ENCODE measurements at regions not wholly inside any gene's neighbourhood (a gene's known extent, or its start where the extent isn't known, plus 50 kb on each side); places are given as distances from the start of the nearest gene placed in this dataset.

- Histone ChIP-seq H3K4me3 (ENCODE audit: low read depth, low read length) (no peak overlapping the region), H3K79me2 (no peaks in the 10 kb centered on the region), H3K9ac (no peak overlapping the region), H2AFZ (no peak overlapping the region), H3K36me3 (ENCODE audit: control insufficient read depth, insufficient read depth, low read length) (no peaks in the 10 kb centered on the region), H3K4me1 (no peaks in the 10 kb centered on the region), H3K27ac (no peak overlapping the region), H3K4me2 (ENCODE audit: low read length) (no peak overlapping the region), H3K9me3 (ENCODE audit: control insufficient read depth, low read length) (no peaks in the 10 kb centered on the region), H3K27me3 (ENCODE audit: control insufficient read depth, insufficient read depth, low read length) (no peaks in the 10 kb centered on the region)
- TF ChIP-seq, protein P1, sequence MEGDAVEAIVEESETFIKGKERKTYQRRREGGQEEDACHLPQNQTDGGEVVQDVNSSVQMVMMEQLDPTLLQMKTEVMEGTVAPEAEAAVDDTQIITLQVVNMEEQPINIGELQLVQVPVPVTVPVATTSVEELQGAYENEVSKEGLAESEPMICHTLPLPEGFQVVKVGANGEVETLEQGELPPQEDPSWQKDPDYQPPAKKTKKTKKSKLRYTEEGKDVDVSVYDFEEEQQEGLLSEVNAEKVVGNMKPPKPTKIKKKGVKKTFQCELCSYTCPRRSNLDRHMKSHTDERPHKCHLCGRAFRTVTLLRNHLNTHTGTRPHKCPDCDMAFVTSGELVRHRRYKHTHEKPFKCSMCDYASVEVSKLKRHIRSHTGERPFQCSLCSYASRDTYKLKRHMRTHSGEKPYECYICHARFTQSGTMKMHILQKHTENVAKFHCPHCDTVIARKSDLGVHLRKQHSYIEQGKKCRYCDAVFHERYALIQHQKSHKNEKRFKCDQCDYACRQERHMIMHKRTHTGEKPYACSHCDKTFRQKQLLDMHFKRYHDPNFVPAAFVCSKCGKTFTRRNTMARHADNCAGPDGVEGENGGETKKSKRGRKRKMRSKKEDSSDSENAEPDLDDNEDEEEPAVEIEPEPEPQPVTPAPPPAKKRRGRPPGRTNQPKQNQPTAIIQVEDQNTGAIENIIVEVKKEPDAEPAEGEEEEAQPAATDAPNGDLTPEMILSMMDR (IDR thresholded peaks at IDR 0.05), result no peak
Measured at GRCh38 chr5:74105126-74105780, 479.3 kb downstream of the ARHGEF28 start.

- Histone ChIP-seq H3K4me3 (ENCODE audit: low read depth, low read length) (no peak overlapping the region), H3K36me3 (ENCODE audit: control insufficient read depth, insufficient read depth, low read length) (no peaks in the 10 kb centered on the region), H3K9ac (no peak overlapping the region), H3K4me1 (no peaks in the 10 kb centered on the region), H2AFZ (peak overlapping the region; percentile 16), H3K27me3 (ENCODE audit: control insufficient read depth, insufficient read depth, low read length) (no peaks in the 10 kb centered on the region), H3K27ac (no peak overlapping the region), H3K4me2 (ENCODE audit: low read length) (no peak overlapping the region), H3K79me2 (no peaks in the 10 kb centered on the region), H3K9me3 (ENCODE audit: control insufficient read depth, low read length) (no peaks in the 10 kb centered on the region)
- TF ChIP-seq, protein P1 (IDR thresholded peaks at IDR 0.05), result no peak
Measured at GRCh38 chr5:74103131-74104023, 477.4 kb downstream of the ARHGEF28 start.

DNA sequence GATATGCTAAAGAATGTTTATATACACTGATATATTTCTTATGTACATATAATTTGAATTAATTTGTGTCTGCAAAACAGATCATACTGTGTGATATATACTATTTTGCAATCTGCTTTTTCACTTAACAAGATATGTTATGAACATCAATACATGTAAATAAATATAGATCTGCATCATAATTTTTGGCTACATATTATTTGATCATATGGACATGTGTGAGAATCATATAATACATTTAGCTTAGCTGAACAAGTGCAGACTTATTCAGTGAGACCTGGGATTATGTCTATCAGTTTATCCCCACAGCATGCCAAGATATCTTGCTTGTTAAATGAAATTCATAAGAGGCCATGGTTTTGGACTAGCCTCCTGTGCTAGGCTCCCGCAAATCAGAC lies 474.3 kb downstream of the ARHGEF28 start:
- Histone ChIP-seq H3K9ac (no peak overlapping the region), H3K79me2 (no peaks in the 10 kb centered on the region), H3K36me3 (ENCODE audit: control insufficient read depth, insufficient read depth, low read length) (no peaks in the 10 kb centered on the region), H3K27me3 (ENCODE audit: control insufficient read depth, insufficient read depth, low read length) (no peaks in the 10 kb centered on the region), H3K27ac (no peak overlapping the region), H3K4me2 (ENCODE audit: low read length) (no peak overlapping the region), H2AFZ (no peak overlapping the region), H3K4me1 (no peaks in the 10 kb centered on the region), H3K4me3 (ENCODE audit: low read depth, low read length) (no peak overlapping the region), H3K9me3 (ENCODE audit: control insufficient read depth, low read length) (no peaks in the 10 kb centered on the region)
- TF ChIP-seq, protein P1 (IDR thresholded peaks at IDR 0.05), result no peak

GRCh38 chr5:74099538-74100267 lies 473.7 kb downstream of the ARHGEF28 start:
- H3K4me3 ChIP-seq (ENCODE audit: low read depth, low read length), result no peak overlapping the region
- H3K27me3 ChIP-seq (ENCODE audit: control insufficient read depth, insufficient read depth, low read length), result no peaks in the 10 kb centered on the region
- no peak overlapping the region for H3K27ac ChIP-seq
- no peaks in the 10 kb centered on the region for H3K79me2 ChIP-seq
- no peak overlapping the region for H3K4me2 ChIP-seq (ENCODE audit: low read length)
- no peak overlapping the region for H2AFZ ChIP-seq
- H3K36me3 ChIP-seq (ENCODE audit: control insufficient read depth, insufficient read depth, low read length), result no peaks in the 10 kb centered on the region
- H3K4me1 ChIP-seq, result no peaks in the 10 kb centered on the region
- TF ChIP-seq, protein P1 (IDR thresholded peaks at IDR 0.05), result no peak
- H3K9me3 ChIP-seq (ENCODE audit: control insufficient read depth, low read length), result no peaks in the 10 kb centered on the region
- H3K9ac ChIP-seq, result no peak overlapping the region

Measured in parathyroid adenoma (tissue), 2 donors.